ENCODE measurements at regions not wholly inside any gene's neighbourhood (a gene's known extent, or its start where the extent isn't known, plus 50 kb on each side); places are given as distances from the start of the nearest gene placed in this dataset.

DNA sequence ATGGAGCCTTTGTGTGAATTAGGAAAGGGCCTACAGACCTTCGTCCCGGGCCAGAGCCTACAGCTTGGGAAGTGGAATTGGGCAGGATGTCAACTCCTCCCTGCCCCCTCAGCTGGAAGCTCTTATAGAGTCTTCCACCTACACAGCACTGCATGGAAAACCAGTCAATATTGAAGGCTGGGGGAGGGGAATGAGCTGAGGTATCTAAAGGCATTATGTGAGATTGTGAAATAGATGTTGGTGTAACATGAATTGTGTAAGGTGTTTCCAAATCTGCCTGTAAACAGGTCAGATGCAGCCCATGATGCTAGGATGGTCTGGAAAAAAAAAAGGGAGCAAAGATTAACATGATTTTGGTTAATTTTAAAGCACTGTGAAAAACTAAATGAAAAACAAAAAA, 433.5 kb upstream of the POU3F3 start:
- TF ChIP-seq, protein P1, sequence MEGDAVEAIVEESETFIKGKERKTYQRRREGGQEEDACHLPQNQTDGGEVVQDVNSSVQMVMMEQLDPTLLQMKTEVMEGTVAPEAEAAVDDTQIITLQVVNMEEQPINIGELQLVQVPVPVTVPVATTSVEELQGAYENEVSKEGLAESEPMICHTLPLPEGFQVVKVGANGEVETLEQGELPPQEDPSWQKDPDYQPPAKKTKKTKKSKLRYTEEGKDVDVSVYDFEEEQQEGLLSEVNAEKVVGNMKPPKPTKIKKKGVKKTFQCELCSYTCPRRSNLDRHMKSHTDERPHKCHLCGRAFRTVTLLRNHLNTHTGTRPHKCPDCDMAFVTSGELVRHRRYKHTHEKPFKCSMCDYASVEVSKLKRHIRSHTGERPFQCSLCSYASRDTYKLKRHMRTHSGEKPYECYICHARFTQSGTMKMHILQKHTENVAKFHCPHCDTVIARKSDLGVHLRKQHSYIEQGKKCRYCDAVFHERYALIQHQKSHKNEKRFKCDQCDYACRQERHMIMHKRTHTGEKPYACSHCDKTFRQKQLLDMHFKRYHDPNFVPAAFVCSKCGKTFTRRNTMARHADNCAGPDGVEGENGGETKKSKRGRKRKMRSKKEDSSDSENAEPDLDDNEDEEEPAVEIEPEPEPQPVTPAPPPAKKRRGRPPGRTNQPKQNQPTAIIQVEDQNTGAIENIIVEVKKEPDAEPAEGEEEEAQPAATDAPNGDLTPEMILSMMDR (IDR thresholded peaks at IDR 0.05) = no peak
- no peak for TF ChIP-seq POLR2A (IDR thresholded peaks at IDR 0.05)

All from uterus (tissue), 2 donors.